ENCODE measurements at regions not wholly inside any gene's neighbourhood (a gene's known extent, or its start where the extent isn't known, plus 50 kb on each side); places are given as distances from the start of the nearest gene placed in this dataset.

DNA sequence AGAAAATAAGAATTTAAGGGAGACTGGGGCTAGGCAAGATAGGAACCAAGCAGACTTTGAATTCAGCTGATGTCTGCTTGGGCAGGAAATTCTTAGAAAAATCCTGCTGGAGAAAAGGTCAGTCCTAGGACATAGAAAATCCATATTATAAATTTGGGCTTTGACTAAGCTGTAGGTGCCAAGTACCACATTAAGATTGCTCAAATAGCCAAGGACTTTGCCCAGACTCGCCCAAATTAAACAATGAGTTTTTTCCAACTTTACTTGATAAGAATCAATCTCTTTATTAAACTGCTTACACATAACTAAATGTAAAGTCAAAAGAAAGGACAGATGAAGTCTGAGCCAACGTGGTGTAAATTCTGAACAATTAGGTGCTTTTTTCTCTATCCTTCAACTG, 95.4 kb downstream of the FUNDC1 start:
- Mint-ChIP-seq H3K9me3 (ENCODE audit: unreplicated experiment) (no peaks in the 10 kb centered on the region), H3K27me3 (ENCODE audit: unreplicated experiment) (no peaks in the 10 kb centered on the region), H3K36me3 (ENCODE audit: unreplicated experiment) (no peaks in the 10 kb centered on the region), H3K4me3 (ENCODE audit: unreplicated experiment) (no peak overlapping the region), H3K27ac (ENCODE audit: unreplicated experiment) (no peak overlapping the region), H3K4me1 (ENCODE audit: low read depth, unreplicated experiment) (peaks cover 1% of the 10 kb centered on the region)
- DNase-seq = no peak
- TF ChIP-seq, protein P1, sequence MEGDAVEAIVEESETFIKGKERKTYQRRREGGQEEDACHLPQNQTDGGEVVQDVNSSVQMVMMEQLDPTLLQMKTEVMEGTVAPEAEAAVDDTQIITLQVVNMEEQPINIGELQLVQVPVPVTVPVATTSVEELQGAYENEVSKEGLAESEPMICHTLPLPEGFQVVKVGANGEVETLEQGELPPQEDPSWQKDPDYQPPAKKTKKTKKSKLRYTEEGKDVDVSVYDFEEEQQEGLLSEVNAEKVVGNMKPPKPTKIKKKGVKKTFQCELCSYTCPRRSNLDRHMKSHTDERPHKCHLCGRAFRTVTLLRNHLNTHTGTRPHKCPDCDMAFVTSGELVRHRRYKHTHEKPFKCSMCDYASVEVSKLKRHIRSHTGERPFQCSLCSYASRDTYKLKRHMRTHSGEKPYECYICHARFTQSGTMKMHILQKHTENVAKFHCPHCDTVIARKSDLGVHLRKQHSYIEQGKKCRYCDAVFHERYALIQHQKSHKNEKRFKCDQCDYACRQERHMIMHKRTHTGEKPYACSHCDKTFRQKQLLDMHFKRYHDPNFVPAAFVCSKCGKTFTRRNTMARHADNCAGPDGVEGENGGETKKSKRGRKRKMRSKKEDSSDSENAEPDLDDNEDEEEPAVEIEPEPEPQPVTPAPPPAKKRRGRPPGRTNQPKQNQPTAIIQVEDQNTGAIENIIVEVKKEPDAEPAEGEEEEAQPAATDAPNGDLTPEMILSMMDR (IDR thresholded peaks at IDR 0.05; ENCODE audit: partially characterized antibody, unreplicated experiment) = no peak

DNA sequence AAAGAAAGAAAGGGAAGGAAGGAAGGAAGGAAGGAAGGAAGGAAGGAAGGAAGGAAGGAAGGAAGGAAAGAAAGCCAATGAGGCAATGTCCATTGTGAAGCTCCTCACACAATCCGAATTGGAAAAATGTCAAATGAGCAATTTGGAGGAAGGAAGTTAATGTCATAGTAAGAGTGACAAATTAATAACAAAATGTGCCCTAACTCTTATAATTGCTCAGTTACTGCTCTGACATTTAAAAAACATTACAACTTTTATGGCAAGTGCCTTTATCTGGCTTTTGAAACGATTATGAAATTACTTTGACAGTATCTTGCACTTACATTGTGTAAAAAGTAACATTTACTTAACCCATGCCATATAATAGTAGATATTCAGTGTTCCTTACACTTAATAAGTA, 96.5 kb upstream of the EFHC2 start:
- Mint-ChIP-seq H3K27ac (ENCODE audit: unreplicated experiment) (no peak overlapping the region), H3K4me3 (ENCODE audit: unreplicated experiment) (no peak overlapping the region), H3K27me3 (ENCODE audit: unreplicated experiment) (peaks cover 3% of the 10 kb centered on the region), H3K9me3 (ENCODE audit: unreplicated experiment) (no peaks in the 10 kb centered on the region), H3K36me3 (ENCODE audit: unreplicated experiment) (no peaks in the 10 kb centered on the region), H3K4me1 (ENCODE audit: low read depth, unreplicated experiment) (no peaks in the 10 kb centered on the region)
- TF ChIP-seq, protein P1 (IDR thresholded peaks at IDR 0.05; ENCODE audit: partially characterized antibody, unreplicated experiment) = no peak
- DNase-seq = no peak

DNA sequence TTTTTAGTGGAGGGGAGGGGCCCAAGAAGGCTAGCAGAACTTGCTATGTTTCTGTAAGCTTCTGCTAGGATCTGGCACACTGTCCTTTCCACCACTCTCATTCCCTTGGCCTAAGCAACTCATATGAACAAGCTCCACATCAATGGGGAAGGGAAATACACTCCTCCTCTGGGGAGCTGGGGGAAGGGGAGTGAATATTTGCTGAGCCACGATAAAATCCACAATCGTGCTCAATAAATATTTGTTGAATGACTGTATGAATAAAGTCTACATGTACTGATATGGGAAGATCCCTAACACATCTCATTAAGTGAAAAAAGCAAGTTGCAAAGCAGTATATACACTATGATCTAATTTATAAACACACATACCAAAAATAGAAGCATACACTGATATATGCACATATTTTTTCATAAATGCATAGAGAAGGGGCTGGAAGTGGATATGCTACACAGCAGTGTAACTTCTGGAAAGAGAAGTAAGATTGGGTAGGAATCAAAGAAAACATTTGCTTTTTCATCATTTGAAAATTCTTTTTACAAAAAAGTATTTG, 95.8 kb upstream of the EFHC2 start:
- no peaks in the 10 kb centered on the region for H3K9me3 Mint-ChIP-seq (ENCODE audit: unreplicated experiment)
- peaks cover 3% of the 10 kb centered on the region for H3K27me3 Mint-ChIP-seq (ENCODE audit: unreplicated experiment)
- H3K4me1 Mint-ChIP-seq (ENCODE audit: low read depth, unreplicated experiment) = no peaks in the 10 kb centered on the region
- TF ChIP-seq, protein P1 (IDR thresholded peaks at IDR 0.05; ENCODE audit: partially characterized antibody, unreplicated experiment) = no peak
- H3K4me3 Mint-ChIP-seq (ENCODE audit: unreplicated experiment) = no peak overlapping the region
- no peak for DNase-seq
- H3K36me3 Mint-ChIP-seq (ENCODE audit: unreplicated experiment) = no peaks in the 10 kb centered on the region
- H3K27ac Mint-ChIP-seq (ENCODE audit: unreplicated experiment) = no peak overlapping the region

DNA sequence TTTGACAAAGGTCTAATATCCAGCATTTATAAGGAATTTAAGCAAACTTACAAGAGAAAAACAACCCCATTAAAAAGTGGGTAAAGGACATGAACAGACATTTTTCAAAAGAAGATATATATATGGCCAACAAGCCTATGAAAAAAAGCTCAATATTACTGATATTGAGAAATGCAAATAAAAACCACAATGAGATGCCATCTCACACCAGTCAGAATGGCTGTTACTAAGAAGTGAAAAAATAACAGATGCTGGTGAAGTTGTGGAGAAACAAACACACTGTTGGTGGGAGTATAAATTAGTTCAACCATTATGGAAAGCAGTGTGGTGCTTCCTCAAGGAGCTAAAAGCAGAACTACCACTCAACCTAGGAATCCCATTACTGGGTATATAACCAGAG, 91.6 kb upstream of the EFHC2 start:
- TF ChIP-seq, protein P1 (IDR thresholded peaks at IDR 0.05; ENCODE audit: partially characterized antibody, unreplicated experiment) = no peak
- no peaks in the 10 kb centered on the region for H3K36me3 Mint-ChIP-seq (ENCODE audit: unreplicated experiment)
- H3K27me3 Mint-ChIP-seq (ENCODE audit: unreplicated experiment) = peaks cover 5% of the 10 kb centered on the region
- H3K27ac Mint-ChIP-seq (ENCODE audit: unreplicated experiment) = no peak overlapping the region
- no peaks in the 10 kb centered on the region for H3K9me3 Mint-ChIP-seq (ENCODE audit: unreplicated experiment)
- DNase-seq = no peak
- no peak overlapping the region for H3K4me3 Mint-ChIP-seq (ENCODE audit: unreplicated experiment)
- H3K4me1 Mint-ChIP-seq (ENCODE audit: low read depth, unreplicated experiment) = no peaks in the 10 kb centered on the region

DNA sequence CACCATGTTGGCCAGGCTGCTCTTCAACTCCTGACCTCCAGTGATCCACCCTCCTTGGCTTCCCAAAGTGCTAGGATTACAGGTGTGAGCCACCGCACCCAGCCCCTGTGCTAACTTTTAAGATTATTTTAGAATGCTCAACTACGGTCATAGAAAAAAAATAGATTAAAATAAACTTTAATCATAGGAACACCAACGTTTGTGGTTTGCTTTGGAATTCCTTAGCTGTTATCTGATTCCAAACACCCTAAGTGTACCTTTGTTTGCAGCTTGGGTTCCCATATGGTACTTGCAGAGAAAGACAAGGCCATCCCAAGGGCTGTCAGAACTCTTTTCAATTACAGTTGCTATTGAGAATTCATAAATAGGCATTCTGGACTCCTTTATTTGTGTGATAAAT, 90.1 kb upstream of the EFHC2 start:
- H3K9me3 Mint-ChIP-seq (ENCODE audit: unreplicated experiment) = no peaks in the 10 kb centered on the region
- TF ChIP-seq, protein P1 (IDR thresholded peaks at IDR 0.05; ENCODE audit: partially characterized antibody, unreplicated experiment) = no peak
- peaks cover 5% of the 10 kb centered on the region for H3K27me3 Mint-ChIP-seq (ENCODE audit: unreplicated experiment)
- H3K4me3 Mint-ChIP-seq (ENCODE audit: unreplicated experiment) = no peak overlapping the region
- no peak overlapping the region for H3K27ac Mint-ChIP-seq (ENCODE audit: unreplicated experiment)
- DNase-seq = no peak
- no peaks in the 10 kb centered on the region for H3K4me1 Mint-ChIP-seq (ENCODE audit: low read depth, unreplicated experiment)
- H3K36me3 Mint-ChIP-seq (ENCODE audit: unreplicated experiment) = no peaks in the 10 kb centered on the region
